Activated T-cell treated with anti-CD3 and anti-CD28 coated beads for 24 hours (primary cell): ENCODE measurements at regions not wholly inside any gene's neighbourhood (a gene's known extent, or its start where the extent isn't known, plus 50 kb on each side); places are given as distances from the start of the nearest gene placed in this dataset.

Experiments
- DNase-seq: peaks from one replicate; pipeline ENCODE4 v3.0.0-alpha.2; 2020; ENCODE audit warnings: low read depth

DNA sequence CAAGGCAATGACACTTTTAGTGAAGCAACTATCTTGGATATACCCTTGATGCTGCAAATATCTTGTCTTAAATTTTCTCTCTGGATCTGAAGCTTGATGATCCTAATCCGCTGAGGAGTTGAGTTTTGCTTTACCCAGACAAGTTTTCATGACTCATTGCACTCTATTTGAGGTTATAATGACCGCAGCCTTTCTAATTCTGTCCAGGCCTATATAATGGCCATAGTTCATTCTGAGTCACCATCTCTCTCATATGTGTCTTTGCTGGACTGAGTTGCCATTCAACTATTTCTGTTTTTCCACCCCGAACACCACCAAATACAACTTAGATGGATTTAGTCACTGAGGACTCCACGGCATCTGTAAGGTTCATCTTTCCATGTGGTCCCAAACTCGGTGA is 802.1 kb upstream of the FAM98A start:
- no peak for DNase-seq

DNA sequence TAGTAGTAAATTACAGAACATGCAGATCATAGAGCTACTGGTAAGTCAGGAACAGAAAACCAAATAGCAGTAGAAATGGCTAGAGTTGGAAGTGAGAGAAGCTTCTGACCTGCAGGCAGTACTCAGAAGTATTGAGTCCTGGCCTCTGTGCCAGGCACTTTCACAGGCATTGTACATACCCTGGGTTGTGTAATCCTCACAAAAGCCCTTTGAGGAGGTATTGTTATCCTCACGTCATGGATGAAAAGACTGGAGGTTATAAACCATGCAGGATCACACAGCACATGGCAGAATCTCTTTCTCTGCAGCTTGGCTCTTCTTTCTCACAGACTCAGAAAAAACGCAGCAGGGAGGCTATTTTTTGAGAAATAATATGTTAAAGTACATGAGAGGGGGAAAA is 789.3 kb upstream of the FAM98A start:
- no peak for DNase-seq

DNA sequence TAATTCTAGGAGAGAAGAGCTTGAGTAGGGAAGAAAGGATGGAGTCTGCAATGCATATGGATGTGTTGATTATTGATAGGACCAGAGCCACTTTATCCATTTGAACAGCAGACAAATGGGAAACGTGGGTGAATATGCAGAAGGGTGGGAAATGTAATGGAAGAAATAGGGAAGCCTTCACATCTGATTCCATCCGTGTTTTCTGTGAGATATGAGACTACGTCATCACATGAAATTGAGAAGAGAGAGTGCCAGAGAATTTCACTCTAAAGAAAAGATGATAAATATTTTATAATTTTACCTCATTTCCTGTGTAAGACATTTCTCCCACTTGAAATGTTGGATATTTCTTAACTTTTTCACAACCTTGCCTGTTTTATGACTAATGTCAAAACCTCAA is 788.4 kb upstream of the FAM98A start:
- DNase-seq: no peak

DNA sequence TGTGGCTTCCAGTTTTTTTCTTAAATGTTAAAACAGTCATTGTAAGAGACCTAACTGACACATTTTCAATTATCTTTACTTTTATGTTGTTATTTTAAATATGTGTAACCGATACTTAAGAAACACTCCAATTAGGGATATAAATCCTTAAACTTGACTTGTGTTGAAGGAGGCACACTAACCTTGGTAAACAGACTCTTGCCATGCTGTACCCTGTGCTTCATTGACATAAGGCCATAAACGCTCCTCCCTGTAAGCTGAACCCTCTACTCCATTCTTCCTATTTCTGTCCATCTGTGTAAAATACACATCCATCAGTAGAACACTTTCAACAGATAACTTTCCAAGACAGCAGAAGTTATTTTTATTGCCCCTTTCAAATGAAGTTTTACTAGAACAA is 780.5 kb upstream of the FAM98A start:
- no peak for DNase-seq

DNA sequence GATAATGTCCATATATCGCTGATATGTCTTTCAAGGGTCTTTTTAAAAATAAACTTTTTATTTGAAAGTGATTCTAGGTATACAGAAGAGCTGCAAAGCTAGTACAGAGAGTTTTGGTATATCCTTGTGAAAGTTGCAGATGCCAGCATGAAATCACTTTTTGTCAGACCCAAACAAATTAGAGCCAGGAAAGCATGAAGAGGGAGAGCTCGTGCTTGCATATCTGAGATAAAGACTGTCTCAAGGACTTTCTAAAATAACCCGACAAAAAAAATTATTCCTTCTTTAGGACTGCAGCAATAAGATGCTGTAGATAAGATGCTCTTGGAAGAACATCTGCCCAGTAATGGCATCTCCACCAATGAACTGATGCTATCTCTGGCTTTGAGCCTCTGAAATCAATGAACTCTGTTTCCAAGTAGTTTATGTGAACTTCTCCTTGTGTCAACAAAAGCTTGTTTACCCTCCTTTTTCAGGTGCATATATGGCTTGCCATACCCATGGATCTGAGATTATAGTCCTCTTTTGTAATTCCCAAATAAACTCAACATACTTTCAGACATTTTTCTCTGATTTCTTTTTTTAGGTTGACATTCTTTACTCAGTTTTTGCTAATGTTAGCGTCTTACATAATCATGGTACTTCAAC is 774.6 kb upstream of the FAM98A start:
- DNase-seq: no peak

DNA sequence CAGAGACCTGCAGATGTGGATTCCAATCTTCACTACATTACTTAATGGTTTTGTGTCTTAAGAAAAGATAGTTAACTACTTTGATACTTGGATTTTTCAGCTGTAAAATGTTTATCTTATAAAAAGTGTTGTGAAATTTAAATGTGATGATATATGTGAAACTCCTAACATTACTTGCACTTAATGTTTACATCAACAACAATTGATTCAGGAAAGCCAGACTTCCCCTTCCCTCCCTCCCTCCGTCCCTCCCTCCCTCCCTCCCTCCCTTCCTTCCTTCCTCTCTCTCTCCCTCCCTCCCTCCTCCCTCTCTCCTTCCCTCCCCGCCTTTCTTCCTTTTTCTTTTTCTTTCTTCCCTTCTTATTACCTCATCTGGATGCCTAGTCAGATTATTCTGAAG is 773.9 kb upstream of the FAM98A start:
- no peak for DNase-seq

DNA sequence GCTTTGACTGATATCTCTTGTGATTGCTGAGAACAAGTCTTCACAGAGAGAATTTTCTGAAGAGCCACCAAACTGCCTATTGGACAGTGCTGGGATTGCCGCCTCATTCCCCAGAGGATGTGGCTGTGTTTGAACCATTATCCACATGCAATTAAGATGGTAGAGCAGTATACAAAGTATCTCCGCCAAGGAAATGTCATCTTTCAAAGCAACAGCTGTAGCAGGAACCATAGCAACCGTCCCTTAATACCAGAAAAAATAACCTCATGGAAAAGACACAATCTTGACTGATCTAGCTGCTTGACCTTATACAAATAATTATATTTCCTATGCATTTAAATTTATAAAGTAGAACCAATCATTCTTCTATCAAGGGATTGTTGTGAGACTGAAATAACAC is 772.6 kb upstream of the FAM98A start:
- DNase-seq: no peak

DNA sequence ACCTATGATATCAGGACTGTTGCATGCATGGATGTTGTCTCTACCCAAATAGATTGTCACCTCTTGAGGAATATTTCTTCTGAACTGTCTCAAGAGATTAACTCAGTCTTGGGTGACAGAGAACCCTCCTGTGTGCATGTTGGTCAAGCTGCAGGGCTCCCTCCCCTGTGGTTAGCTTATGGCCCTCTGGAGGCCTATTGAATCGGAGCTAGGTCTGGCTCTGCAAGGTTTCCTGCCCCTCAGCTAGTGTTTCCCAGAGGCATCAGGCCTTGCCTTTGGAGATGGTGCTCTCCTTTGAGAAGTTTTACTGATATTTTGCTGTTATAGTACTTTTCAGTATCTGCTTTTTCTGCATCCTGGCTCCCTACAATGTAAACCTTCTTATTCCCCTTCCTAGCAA is 769.2 kb upstream of the FAM98A start:
- no peak for DNase-seq

DNA sequence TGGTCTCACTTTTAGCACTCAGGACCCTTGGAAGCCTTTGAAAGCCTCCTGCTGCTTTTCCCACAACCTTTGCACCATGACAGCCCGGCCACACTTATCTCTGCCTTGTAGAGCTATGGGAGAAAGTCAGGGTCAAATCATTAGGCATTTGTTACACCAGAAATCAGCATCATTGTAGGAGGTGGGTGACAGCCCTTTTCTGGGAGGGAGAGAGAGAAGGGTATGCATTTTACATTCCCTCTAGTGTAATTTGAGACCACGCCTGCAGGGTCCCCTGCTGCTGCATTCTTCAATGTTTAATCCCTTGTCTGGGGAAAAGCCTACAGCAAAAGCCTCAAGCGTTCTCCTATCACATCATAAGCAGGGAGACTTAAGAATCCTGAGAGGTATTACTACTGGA is 766.8 kb upstream of the FAM98A start:
- DNase-seq: no peak

DNA sequence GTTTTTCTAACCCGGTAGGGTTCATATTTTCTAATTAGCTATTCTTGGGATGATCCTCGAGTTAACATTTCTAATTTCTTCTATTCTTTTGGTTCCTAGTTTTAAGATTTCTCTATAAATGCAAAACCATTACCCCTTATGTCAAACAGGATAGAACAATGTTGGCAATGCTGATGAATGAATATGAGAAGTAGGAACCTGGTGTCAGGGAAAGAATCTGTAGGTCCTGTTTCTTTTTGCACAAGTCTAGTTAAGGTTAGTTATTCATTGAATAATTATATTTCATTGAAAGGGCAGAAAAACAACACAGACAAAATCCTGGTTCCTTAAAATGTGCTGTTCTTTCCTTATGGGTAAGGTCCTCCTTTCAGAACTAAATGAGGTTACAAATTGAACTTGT is 766.4 kb upstream of the FAM98A start:
- DNase-seq: no peak

DNA sequence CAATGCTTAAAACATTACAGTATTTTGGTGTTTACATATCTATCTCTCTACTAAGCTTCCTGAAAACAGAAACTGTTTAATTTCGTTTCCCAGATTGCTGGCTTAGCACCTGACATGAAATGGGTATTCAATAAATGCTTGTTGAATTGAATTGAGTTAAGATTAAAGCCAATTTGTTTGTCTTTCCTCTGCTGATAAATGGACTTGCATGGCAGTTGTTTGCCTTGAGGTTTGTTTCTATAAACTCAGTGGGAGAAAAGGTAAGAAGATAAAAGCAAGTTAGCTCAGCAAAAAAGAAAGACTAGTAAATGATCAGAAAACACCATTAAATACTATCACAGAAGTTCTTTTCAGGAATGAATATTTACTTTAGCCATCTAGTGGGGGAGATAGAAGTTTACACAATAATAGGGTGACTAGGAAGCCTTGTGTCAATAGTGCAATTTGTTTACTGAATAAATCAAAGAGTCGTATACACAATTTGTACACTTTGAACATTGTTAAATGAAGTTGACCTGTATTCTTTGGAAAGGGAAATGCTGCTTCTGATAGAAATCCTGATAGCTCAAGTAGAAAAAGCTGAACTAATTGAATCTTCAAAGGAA is 754.5 kb upstream of the FAM98A start:
- no peak for DNase-seq

DNA sequence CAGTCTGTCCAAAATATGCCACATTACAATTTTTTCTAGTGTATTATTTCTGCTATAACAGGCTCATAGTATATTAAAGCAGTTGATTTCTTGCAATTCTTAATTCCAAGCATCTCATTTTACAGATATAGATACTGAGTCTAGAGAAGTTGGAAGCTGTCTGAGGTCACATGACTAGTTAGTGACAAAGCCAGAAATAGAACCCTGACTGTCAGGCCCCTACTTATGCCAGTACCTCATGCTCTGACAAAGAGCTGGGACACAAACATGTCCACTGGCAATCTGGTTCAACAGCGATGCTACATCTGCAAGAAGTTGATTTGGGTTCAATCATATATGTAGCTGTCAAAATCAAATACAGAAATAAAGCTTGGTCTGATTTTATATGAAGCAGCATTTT is 750.4 kb upstream of the FAM98A start:
- DNase-seq: no peak

DNA sequence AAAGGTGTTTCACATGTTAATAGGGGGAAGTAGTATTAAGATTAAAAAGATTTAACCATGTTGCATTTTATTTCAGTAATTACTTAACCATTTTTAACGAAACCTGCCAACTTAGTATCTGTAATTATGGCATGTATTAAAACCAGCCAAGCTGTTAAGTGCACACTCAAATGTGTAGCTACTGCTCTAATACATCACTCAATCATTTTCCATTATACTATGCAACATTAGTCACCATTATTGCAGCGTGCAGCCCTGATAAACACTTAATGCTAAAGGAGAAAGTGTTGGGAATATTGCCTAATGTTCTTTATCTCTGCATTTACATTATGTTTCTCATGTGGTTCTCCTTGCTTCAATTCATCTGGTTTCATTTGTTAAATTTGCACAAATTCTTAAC is 745.9 kb upstream of the FAM98A start:
- no peak for DNase-seq

DNA sequence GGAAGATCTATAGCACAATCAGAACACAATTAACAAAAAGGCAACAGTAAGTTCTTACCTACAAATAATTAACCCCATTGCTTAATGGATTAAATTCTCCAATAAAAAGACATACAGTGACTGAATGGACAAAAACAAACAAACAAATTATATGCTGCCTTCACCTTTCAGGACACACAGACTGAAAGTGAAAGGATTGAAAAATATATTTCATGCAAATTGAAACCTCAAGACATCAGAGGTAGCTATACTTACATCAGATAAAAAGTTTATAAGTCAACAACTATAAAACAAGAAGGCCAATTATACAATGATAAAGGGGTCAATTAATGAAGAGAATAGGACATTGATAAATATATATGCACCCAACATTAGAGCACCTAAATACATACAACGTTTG is 741.2 kb upstream of the FAM98A start:
- DNase-seq: no peak

DNA sequence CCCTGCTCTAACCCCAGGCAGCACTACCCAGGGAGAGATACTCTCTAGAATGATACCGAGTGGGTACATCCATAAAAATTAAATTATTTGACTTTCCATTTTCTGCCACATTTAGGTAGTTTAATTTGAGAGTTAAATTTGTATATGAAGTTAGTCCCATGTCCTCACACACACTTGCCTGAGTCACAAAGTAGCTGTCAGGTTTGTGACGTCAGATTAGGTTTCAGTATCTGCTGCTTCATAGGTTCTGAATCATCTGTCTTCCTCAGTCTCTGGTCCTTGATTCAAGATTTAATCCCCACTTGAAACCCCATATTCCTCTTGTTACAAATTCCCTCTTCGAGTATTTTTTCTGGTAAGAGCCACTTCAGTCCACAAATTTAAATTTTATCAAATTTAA is 738.6 kb upstream of the FAM98A start:
- no peak for DNase-seq

DNA sequence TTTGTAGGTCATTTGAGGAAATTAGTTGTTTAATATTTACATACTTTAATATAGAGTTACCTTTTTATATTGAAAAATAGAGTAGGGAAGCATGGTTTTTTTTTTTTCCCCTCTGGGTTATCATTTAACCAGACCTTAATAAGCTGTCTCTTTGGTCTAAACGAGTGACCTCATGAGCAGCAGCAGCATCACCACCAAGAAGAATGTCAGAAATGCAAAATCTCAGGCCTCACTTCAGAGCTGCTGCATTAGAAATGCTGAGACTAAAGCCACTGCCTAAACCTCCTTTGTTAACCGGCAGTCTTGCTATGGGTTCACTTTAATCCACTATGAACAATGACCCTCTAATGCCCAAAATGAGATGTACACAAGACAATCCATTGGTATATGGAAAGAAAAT is 733.7 kb upstream of the FAM98A start:
- DNase-seq: no peak

DNA sequence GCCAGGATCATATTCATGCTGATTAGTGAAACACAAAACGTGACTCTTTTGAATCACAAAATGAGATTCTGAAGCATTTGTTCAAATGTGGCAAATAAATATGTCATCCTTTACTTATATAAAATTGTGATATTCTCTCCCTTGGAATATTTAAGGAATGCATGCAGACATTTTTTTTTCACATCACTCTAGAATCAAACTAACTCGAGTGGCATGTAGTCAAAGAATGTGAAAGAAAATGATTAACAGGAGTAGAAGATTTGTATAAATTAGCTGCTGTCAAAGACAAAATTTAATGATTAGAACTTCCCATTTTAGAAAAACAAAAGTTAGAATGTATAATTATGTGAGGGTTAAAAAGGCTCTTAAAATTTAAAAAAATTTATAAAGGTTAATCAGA is 721.0 kb upstream of the FAM98A start:
- DNase-seq: no peak

DNA sequence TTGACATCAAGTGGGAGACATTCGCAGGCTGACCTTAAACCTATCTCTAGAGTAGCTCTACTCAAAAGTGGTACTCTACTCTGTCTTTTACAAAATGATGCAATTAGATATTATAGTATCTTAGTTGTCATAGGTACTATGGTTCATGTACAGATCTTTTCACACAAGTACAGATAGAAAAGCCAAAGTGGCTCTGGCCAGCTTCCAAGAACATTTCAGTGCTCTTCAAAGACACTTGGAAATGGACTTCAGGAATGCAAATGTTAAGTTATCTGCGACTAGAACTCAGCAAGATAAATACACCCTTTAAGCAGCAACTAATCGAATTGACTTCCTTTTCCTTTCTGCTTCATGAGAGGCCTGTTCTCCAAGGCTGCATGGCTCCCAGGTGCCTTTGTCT is 718.7 kb upstream of the FAM98A start:
- no peak for DNase-seq

DNA sequence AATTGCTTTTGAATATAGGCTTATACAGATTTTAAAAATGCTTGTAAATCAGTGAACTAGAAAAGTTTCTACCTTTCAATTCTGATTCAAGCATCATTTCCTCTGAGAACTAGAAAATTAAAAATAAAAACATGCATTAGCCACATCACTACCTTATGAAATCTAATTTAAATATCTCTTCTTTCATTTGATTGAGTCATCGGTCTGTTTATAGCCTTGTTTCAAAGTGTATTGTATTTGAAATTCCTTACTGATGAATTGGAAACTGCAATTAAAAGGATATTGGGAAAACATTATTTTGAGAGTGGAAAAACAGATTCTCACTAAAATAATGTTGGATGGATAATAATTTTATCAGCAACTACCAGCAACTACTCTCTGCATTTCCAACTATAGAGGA is 717.7 kb upstream of the FAM98A start:
- no peak for DNase-seq

DNA sequence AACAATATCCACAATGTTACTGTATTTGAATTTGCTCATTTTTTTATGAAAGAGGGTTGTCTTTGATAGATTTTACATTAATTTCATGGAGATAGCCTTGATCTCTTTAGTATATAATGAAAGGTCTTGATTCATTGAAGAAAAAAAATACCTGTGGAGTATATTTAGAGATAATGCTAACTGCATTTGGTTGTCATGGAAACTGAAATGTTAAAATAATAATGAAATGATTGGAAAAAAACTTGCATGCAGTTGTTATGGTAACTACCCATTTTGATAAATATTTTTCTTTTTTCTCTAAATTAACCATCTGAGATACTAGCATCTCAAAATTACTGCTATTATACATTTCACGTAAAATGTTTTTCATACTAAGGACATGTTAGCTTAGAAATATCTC is 712.7 kb upstream of the FAM98A start:
- no peak for DNase-seq

DNA sequence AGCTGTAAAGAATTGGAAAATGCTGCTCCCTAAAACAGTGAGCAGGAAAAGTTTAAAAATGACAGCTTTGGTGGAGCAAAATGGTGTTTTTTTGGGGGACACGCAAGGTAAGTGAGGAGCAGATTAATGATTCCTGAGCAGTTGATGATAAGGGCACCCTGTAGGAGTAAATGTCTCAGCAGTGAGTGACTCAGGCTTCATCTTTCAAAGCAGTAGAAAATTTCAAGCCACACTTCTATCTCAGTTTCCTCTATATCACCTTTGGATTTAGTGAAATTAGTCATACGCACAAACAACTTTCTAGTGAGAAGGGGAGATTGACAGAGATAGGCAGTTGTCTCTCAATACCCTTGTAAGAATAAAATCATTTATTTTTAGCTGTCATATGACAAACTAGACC is 709.0 kb upstream of the FAM98A start:
- no peak for DNase-seq

DNA sequence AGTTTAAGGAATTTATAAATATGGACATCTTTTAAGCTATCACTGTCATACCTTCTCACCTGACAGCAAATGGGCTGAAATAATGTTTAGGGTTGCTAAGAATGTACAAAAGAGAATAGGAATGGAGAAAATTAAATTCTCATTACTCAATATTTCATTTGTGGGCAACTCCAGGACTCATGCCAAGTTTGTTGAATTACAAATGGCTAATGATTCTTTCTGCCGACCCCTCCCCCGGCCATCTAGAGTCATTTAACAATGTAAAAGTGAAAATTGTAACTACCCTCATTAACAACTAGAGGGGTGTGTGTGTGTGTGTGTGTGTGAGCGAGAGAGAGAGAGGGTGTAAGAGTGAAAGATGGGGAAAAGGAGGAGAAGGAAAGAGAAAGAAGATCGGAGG is 708.5 kb upstream of the FAM98A start:
- no peak for DNase-seq

DNA sequence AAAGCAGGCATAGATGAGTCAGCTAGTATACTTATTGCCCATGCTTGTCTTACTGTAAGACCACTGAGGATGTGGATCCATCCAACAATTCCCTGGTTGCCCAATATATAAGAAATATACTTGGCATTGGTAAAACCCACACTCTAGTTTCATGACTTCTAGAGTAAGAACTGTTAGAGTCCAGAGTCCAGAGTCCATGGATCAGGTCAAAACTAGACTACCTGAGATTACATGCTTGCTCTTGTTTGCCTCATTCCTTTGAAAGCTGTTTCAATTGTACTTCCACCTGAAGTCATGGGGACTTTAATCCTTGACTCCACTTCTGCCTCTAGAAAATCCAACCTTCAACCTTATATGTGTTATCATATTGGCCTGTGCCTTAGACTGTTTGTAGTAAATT is 707.6 kb upstream of the FAM98A start:
- DNase-seq: no peak

DNA sequence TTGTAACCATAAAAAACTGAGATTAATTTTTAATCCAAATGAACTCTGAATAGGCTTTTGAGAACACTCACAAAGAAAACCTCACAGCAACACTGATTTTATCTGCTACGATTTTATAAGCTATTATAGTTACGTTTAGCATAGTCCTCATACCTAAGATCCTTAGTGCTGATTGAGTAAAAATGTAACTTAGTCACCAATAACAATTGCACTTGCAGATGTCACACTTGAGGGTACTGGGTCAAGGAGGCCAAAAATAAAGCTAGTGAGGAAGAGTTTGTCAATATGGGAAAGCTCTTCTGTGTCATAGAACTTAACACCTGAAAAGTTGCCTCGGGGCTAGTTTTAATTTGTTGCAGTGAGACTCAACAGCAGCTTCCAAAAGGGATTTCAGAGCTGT is 706.5 kb upstream of the FAM98A start:
- no peak for DNase-seq

DNA sequence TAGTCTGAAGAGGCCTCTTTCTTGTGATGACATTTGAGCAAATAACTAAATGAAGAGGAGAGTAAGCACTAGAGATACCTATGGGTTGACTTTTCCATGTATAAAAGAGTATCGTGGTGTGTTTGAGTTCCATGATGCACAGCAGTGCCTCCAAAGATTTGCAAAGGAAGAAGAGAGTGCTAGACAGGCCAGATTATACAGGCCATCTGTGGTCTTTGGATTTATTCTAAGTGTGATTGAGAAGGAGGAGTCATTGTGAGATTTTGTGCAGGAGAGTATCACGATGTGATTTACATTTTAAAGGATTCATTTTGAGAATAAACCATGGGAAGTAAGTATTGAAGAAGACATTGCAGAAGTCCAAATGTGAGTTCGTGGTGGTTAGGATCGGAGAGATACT is 695.9 kb upstream of the FAM98A start:
- no peak for DNase-seq
